Psoas muscle (tissue), 7 donors: ENCODE measurements at regions not wholly inside any gene's neighbourhood (a gene's known extent, or its start where the extent isn't known, plus 50 kb on each side); places are given as distances from the start of the nearest gene placed in this dataset.

ENCODE experiments used
- ATAC-seq, 4 donors: fragments of 200-7000 bp; cut with Tn5 transposase; one replicate each; pipeline ENCODE4 v1.9.1; 2020; ENCODE audit warnings: moderate library complexity in 3 of 4, mild to moderate bottlenecking in 2 of 4
- DNase-seq, 2 donors: peaks; one replicate each; pipeline ENCODE4 v3.0.0-alpha.2; 2020
- H3K27ac ChIP-seq: fragments of 200-600 bp; one replicate; pipeline ENCODE4 v1.8.0; 2022
- H3K27me3 ChIP-seq, 3 donors: fragments of 200-600 bp in 1 of 3; one replicate each; pipeline versions ENCODE4 v1.6.1 to v1.8.0; 2013 to 2022; ENCODE audit warnings: low read length in 2 of 3, mild to moderate bottlenecking in 2 of 3, moderate library complexity in 1 of 3; ENCODE audit not compliant: insufficient read depth in 3 of 3
- H3K36me3 ChIP-seq, 2 donors: fragments of 200-600 bp in 1 of 2; one replicate each; pipeline versions ENCODE4 v1.6.1 to v1.8.0; 2013 to 2022; ENCODE audit warnings: low read depth in 1 of 2, mild to moderate bottlenecking in 1 of 2, moderate library complexity in 1 of 2; ENCODE audit not compliant: insufficient read depth in 1 of 2
- H3K4me1 ChIP-seq: fragments of 200-600 bp; one replicate; pipeline ENCODE4 v1.8.0; 2022
- H3K4me3 ChIP-seq: fragments of 200-600 bp; one replicate; pipeline ENCODE4 v1.8.0; 2022; ENCODE audit warnings: mild to moderate bottlenecking
- H3K9me3 ChIP-seq: fragments of 200-600 bp; one replicate; pipeline ENCODE4 v1.8.0; 2022
- WGBS, 3 donors: extraction: QIAGEN DNeasy Blood & Tissue Kit; methylation state at CpG; one replicate each; pipeline versions ENCODE4 v1.1.6 to v1.1.7; 2013; 5-methylcytosine and 5-hydroxymethylcytosine counted together
- intact Hi-C, 2 donors: fragments of 100-400 bp; cut with DNase I; formaldehyde crosslinking; loops; one replicate each; pipeline versions ENCODE4 v1.11.0 to v1.14.2; 2022
- TF ChIP-seq, protein P1 (sequence below): fragments of 200-600 bp; IDR thresholded peaks from one replicate; pipeline ENCODE4 v1.8.0; 2022; ENCODE audit warnings: antibody characterized with exemption
- donor health status: healthy with polysubstance abuse.
- donor health status: DM: no; HTN: no; CAD: no; lungs with moderate emphysema.
- donor health status: Bipolar disorder and iron deficiency.
- donor health status: healthy.
- donor health status: DM: yes; HTN: yes; CAD: no.
- donor health status: DM: no; HTN: no; CAD: no.
- donor health status: DM: yes; HTN: yes; CAD: no.

DNA sequence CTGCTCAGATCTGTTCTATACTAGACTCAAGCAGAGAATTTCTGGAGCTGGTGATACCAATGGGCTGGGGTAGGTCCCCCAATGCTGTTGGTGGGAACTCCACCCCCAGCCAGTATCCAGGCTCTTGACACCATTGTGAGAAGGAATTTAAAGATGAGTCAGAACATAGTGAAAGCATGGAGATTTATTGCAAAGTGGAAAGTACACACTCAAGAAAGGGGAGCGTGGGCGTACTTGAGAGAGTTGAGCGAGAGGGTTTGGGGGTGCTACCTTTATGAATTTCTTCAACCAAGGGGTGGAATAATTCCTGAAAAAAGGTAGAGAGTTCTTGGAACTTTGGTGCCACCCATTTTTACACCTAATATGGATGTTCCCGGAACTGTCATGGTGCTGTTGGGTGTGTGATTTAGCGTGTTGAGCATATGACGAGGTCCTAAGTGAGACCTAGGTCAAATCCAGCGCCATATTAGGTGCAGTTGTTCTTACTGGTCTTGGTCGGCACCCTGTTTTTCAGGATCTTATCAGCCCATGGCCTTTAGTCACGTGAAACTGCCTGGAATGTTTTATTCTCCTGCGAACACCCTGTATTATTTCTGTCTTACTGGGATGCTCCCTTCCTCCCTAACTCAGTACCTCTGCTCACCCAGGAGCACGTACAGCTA is 122.0 kb upstream of the AHR start:
- no peak overlapping the region for H3K4me3 ChIP-seq
- TF ChIP-seq, protein P1, sequence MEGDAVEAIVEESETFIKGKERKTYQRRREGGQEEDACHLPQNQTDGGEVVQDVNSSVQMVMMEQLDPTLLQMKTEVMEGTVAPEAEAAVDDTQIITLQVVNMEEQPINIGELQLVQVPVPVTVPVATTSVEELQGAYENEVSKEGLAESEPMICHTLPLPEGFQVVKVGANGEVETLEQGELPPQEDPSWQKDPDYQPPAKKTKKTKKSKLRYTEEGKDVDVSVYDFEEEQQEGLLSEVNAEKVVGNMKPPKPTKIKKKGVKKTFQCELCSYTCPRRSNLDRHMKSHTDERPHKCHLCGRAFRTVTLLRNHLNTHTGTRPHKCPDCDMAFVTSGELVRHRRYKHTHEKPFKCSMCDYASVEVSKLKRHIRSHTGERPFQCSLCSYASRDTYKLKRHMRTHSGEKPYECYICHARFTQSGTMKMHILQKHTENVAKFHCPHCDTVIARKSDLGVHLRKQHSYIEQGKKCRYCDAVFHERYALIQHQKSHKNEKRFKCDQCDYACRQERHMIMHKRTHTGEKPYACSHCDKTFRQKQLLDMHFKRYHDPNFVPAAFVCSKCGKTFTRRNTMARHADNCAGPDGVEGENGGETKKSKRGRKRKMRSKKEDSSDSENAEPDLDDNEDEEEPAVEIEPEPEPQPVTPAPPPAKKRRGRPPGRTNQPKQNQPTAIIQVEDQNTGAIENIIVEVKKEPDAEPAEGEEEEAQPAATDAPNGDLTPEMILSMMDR, result no peak
- ATAC-seq (no peak), DNase-seq (no peak)
- 90 to 93% (median 90%) methylated on average over 11 of the region's 11 CpGs for WGBS, 3 donors
- H3K9me3 ChIP-seq, result no peaks in the 10 kb centered on the region
- no peaks in the 10 kb centered on the region for H3K36me3 ChIP-seq
- intact Hi-C loops, result no loop called here
- H3K4me1 ChIP-seq, result no peaks in the 10 kb centered on the region
- H3K27me3 ChIP-seq, result no peaks in the 10 kb centered on the region
- H3K27ac ChIP-seq, result no peak overlapping the region

DNA sequence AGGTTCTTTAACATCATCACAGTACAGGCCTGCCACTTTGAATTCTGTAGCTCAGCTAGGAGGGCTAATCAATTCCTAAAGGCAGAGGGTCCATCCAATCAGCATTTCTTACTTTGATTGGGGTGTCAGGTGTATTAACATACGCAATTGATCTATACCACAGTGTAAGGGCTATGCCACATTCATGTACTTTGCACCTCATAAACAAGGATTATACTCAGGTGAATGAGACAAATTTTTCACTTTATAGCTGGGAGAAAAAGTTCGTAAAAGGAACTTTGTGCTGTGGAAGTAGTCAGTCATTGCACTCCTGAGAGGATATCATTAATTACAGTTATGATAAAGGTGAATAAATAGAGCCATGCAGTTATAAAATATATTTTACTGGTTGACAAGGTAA is 119.9 kb upstream of the AHR start:
- no peaks in the 10 kb centered on the region for H3K36me3 ChIP-seq
- no peak overlapping the region for H3K4me3 ChIP-seq
- H3K27me3 ChIP-seq, result no peaks in the 10 kb centered on the region
- no peak overlapping the region for H3K27ac ChIP-seq
- ATAC-seq (no peak), DNase-seq (no peak)
- TF ChIP-seq, protein P1, result no peak
- H3K4me1 ChIP-seq, result no peaks in the 10 kb centered on the region
- intact Hi-C loops, result no loop called here
- no peaks in the 10 kb centered on the region for H3K9me3 ChIP-seq
- WGBS, 3 donors, result 81 to 88% (median 84%) methylated on average over 2 of the region's 2 CpGs

DNA sequence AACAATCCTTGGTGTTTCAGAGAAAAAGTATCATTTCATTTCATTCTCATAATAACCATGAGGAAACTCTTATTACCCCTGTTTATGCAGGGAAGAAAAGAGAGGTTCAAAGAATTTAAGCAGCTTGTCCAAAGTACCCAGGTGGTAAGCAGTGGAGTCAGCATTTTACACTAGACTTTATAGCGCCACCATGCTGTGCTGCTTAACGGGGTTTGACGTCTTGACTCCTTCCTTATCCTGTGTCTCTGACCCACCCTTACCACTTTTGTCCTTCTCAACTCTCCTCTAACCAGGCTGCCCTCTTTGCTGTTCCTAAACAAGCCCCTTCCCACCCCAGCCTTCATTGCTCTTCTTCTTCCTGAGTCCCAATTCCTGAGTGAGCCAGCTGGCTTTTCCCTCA is 117.0 kb upstream of the AHR start:
- no peaks in the 10 kb centered on the region for H3K4me1 ChIP-seq
- no peak for DNase-seq
- WGBS, 3 donors, result 58 to 73% (median 67%) methylated on average over 3 of the region's 3 CpGs
- no peak overlapping the region for H3K27ac ChIP-seq
- H3K9me3 ChIP-seq, result no peaks in the 10 kb centered on the region
- intact Hi-C loops, result no loop called here
- no peaks in the 10 kb centered on the region for H3K27me3 ChIP-seq
- no peaks in the 10 kb centered on the region for H3K36me3 ChIP-seq
- TF ChIP-seq, protein P1, result no peak
- no peak overlapping the region for H3K4me3 ChIP-seq
- no peak for ATAC-seq

DNA sequence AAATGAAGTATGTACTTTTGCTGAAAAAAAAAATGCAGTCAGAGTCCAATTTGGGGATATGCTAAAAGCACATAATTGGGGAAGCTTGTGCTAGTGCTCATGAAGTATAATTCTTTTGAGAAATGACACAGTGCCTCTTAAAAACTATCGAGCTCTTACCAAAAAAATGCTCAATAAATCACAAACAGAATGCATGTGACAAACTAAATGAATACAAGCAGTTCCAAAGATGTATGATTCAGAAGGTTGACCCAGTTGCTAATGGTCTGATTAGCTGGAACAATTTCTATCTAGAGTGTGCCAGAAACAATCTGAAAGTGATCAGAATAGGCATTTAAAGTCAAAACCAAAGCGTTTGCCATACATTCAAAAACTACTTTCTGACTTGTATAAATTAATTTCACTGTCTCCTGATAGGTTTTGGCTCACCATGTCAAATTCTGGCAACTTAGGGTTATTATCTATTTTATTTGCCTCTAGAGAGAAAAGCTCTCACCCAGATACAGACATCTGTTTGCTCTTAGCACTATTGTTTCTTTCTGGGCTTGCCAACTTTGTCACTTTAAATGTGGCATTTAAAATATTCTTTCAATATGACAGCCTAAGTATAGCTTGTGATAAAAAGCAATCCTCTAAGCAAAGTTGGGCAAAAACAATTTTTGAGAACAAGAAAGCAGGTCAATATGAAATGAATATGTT is 114.7 kb upstream of the AHR start:
- no peak overlapping the region for H3K27ac ChIP-seq
- H3K9me3 ChIP-seq, result no peaks in the 10 kb centered on the region
- H3K4me1 ChIP-seq, result no peaks in the 10 kb centered on the region
- 30 to 44% (median 30%) methylated on average over 2 of the region's 2 CpGs for WGBS, 3 donors
- no peaks in the 10 kb centered on the region for H3K36me3 ChIP-seq
- no peak for DNase-seq
- TF ChIP-seq, protein P1, result no peak
- no peak overlapping the region for H3K4me3 ChIP-seq
- no peak for ATAC-seq
- intact Hi-C loops, result no loop called here
- H3K27me3 ChIP-seq, result no peaks in the 10 kb centered on the region
